Peyer's patch (tissue), 4 donors: ENCODE measurements at regions not wholly inside any gene's neighbourhood (a gene's known extent, or its start where the extent isn't known, plus 50 kb on each side); places are given as distances from the start of the nearest gene placed in this dataset.

Source experiments
- DNase-seq, 3 donors: peaks; one replicate each; pipeline ENCODE4 v3.0.0-alpha.2; 2017 to 2019
- H3K27ac ChIP-seq, 4 donors: fragments of 200-600 bp; sonication (generic); one replicate each; pipeline ENCODE4 v1.5.1; 2016 to 2019
- H3K27me3 ChIP-seq, 2 donors: fragments of 200-600 bp; sonication (generic); one replicate each; pipeline ENCODE4 v1.5.1; 2019
- H3K36me3 ChIP-seq, 3 donors: fragments of 200-600 bp; sonication (generic); one replicate each; pipeline ENCODE4 v1.5.1; 2016 to 2019
- H3K4me1 ChIP-seq, 4 donors: fragments of 200-600 bp; sonication (generic); one replicate each; pipeline ENCODE4 v1.5.1; 2016 to 2019
- H3K4me3 ChIP-seq, 4 donors: fragments of 200-600 bp; sonication (generic); 1 replicate in 3 of 4; 2 replicates in 1 of 4; pipeline ENCODE4 v1.5.1; 2016 to 2019; ENCODE audit warnings: mild to moderate bottlenecking in 1 of 4
- H3K9me3 ChIP-seq, 4 donors: fragments of 200-600 bp; sonication (generic); one replicate each; pipeline ENCODE4 v1.5.1; 2016 to 2019; ENCODE audit warnings: mild to moderate bottlenecking in 1 of 4
- POLR2A ChIP-seq, 2 donors: fragments of 450-650 bp; IDR thresholded peaks; one replicate each; pipeline ENCODE4 v1.5.1; 2017; ENCODE audit warnings: antibody characterized with exemption in 2 of 2, mild to moderate bottlenecking in 2 of 2, moderate library complexity in 2 of 2
- TF ChIP-seq, protein P1 (sequence below), 6 experiments: fragments of 450-650 bp in 4 of 6; fragments of 200-600 bp in 2 of 6; sonication (generic) in 1 of 6; IDR thresholded peaks; one replicate each; pipeline ENCODE4 v1.5.1; 2017 to 2019; ENCODE audit warnings: antibody characterized with exemption in 6 of 6, mild to moderate bottlenecking in 3 of 6, moderate library complexity in 1 of 6

DNA sequence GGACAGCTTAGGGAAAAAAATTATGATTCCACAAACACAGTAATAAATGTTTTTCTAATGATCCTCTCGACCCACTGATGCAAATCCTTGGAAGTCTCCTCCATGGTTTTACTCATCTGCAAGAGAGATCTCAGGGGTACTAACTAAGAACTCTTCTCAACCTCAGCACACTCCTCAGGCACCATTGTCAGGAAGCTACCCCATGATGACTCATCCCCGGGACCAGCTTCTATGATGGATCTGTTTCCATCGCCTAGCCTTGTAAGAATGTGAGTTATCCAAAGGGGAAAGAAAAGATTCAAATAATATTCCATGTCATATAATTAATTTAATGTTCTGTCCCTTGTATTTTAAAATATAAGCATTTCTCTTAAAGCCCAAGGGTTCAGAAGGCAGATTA, 816.1 kb upstream of the IGFBP7 start:
- Histone ChIP-seq H3K4me3 (no peak overlapping the region), H3K4me1 (no peaks in the 10 kb centered on the region), H3K9me3 (no peaks in the 10 kb centered on the region), H3K27me3 (no peaks in the 10 kb centered on the region), H3K36me3 (no peaks in the 10 kb centered on the region), H3K27ac (no peak overlapping the region)
- TF ChIP-seq, protein P1, sequence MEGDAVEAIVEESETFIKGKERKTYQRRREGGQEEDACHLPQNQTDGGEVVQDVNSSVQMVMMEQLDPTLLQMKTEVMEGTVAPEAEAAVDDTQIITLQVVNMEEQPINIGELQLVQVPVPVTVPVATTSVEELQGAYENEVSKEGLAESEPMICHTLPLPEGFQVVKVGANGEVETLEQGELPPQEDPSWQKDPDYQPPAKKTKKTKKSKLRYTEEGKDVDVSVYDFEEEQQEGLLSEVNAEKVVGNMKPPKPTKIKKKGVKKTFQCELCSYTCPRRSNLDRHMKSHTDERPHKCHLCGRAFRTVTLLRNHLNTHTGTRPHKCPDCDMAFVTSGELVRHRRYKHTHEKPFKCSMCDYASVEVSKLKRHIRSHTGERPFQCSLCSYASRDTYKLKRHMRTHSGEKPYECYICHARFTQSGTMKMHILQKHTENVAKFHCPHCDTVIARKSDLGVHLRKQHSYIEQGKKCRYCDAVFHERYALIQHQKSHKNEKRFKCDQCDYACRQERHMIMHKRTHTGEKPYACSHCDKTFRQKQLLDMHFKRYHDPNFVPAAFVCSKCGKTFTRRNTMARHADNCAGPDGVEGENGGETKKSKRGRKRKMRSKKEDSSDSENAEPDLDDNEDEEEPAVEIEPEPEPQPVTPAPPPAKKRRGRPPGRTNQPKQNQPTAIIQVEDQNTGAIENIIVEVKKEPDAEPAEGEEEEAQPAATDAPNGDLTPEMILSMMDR (IDR thresholded peaks at IDR 0.05), result no peak
- TF ChIP-seq POLR2A (IDR thresholded peaks at IDR 0.05), result no peak
- DNase-seq, result no peak

DNA sequence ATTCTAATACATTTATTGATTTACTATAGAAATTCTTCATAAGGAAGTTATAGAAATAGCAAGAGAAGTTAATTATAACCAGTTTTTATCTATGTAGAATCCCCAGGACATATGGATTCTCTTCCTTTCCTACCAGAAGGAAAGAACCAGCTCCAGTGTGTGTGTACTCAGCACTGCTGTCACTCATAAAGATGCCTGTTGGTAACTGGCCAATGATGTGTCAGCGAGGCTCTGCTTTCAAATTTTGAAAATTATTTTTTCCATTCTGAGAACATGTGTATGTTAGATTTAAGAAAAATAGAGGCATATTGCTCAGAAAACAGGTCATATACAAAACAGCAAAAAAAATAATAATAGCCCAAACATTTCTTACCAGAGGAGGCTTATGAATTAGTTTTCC, 814.8 kb upstream of the IGFBP7 start:
- Histone ChIP-seq H3K36me3 (no peaks in the 10 kb centered on the region), H3K27me3 (no peaks in the 10 kb centered on the region), H3K27ac (no peak overlapping the region), H3K4me3 (no peak overlapping the region), H3K9me3 (no peaks in the 10 kb centered on the region), H3K4me1 (no peaks in the 10 kb centered on the region)
- TF ChIP-seq, protein P1 (IDR thresholded peaks at IDR 0.05), result no peak
- no peak for TF ChIP-seq POLR2A (IDR thresholded peaks at IDR 0.05)
- DNase-seq, result no peak

DNA sequence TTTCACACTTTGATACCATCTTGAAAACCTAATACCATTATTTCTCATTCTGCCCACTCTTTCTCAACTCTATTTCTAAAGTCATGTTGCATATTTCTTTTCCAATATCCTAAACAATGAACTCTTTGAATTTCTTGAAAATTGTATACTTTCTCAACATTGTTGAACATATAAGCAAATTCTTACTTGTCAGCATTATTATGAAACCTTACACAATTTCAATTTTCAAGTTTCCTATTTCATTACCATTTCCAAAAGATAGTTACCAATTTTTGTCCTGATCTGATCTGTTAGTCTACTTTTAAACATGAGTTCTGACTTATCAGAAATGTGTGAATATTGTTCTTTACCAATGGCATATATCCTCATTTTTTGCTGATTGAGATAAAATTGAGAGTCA, 806.3 kb upstream of the IGFBP7 start:
- TF ChIP-seq, protein P1 (IDR thresholded peaks at IDR 0.05), result no peak
- TF ChIP-seq POLR2A (IDR thresholded peaks at IDR 0.05), result no peak
- no peaks in the 10 kb centered on the region for H3K27me3 ChIP-seq
- no peak for DNase-seq
- H3K36me3 ChIP-seq, result no peaks in the 10 kb centered on the region
- H3K9me3 ChIP-seq, result no peaks in the 10 kb centered on the region
- no peak overlapping the region for H3K4me3 ChIP-seq
- H3K4me1 ChIP-seq, result no peaks in the 10 kb centered on the region
- no peak overlapping the region for H3K27ac ChIP-seq

DNA sequence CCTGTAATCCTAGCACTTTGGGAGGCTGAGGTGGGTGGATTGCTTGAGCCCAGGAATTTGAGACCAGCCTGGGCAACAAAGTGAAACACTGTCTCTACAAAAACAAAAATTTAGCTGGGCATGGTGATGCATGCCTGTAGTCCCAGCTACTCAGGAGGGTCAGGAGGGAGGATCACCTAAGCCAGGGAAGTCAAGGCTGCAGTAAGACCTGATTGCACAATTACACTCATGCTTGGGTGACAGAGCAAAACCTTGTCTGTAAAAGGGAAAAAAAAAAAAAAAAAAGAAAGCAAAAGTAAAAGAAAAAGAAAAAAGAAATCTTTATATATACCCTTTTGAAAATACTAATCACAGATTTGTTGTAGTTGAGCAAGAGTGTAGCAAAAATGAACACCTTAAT, 801.0 kb upstream of the IGFBP7 start:
- TF ChIP-seq POLR2A (IDR thresholded peaks at IDR 0.05), result no peak
- TF ChIP-seq, protein P1 (IDR thresholded peaks at IDR 0.05), result no peak
- H3K9me3 ChIP-seq, result no peaks in the 10 kb centered on the region

DNA sequence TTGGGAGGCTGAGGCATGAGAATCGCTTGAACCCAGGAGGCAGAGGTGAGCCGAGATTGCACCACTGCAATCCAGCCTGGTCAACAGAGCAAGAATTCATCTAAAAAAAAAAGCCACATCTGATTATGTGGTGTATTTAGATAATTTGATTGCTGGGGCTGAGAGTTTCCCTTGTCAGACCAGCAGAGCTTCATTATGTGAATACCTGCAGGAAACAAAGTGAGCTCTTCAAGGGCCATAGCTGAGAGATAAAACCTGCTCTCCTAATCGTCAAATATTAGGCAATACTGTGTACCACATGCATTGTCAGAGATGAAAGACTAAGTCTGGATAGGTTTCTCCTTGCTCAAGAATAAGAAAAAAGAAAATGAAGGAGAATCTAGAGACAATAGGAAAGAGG, 800.0 kb upstream of the IGFBP7 start:
- DNase-seq, result no peak
- no peaks in the 10 kb centered on the region for H3K36me3 ChIP-seq
- no peaks in the 10 kb centered on the region for H3K4me1 ChIP-seq
- H3K27ac ChIP-seq, result no peak overlapping the region
- TF ChIP-seq POLR2A (IDR thresholded peaks at IDR 0.05), result no peak
- TF ChIP-seq, protein P1 (IDR thresholded peaks at IDR 0.05), result no peak
- no peak overlapping the region for H3K4me3 ChIP-seq
- H3K27me3 ChIP-seq, result no peaks in the 10 kb centered on the region
- no peaks in the 10 kb centered on the region for H3K9me3 ChIP-seq

More for the DNA sequence above, 801.0 kb upstream of the IGFBP7 start:
- no peak for DNase-seq
- Histone ChIP-seq H3K36me3 (no peaks in the 10 kb centered on the region), H3K4me3 (no peak overlapping the region), H3K4me1 (no peaks in the 10 kb centered on the region), H3K27me3 (no peaks in the 10 kb centered on the region), H3K27ac (no peak overlapping the region)

DNA sequence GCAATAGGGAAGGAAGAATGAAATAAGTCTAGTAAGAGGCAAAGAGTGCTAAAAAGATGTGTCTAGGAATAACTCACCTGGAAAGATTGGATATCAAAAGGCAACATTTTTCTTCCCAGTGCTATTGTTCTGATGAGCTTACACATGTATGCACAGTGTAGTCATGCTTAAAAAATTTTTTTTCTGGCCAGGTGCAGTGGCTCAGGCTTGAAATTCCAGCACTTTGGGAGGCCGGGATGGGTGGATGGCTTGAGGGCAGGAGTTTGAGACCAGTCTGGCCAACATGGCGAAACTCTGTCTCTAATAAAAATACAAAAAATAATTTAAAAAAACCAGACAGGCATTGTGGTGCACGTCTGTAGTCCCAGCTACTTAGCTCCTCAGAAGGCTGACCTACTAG, 795.8 kb upstream of the IGFBP7 start:
- H3K27ac ChIP-seq, result no peak overlapping the region
- DNase-seq, result no peak
- TF ChIP-seq, protein P1 (IDR thresholded peaks at IDR 0.05), result no peak
- TF ChIP-seq POLR2A (IDR thresholded peaks at IDR 0.05), result no peak
- H3K4me1 ChIP-seq, result no peaks in the 10 kb centered on the region
- no peaks in the 10 kb centered on the region for H3K9me3 ChIP-seq
- no peak overlapping the region for H3K4me3 ChIP-seq
- no peaks in the 10 kb centered on the region for H3K36me3 ChIP-seq
- H3K27me3 ChIP-seq, result no peaks in the 10 kb centered on the region
